ENCODE measurements at regions not wholly inside any gene's neighbourhood (a gene's known extent, or its start where the extent isn't known, plus 50 kb on each side); places are given as distances from the start of the nearest gene placed in this dataset.

GRCh38 chr10:57917019-57917418 lies 350.7 kb downstream of the IPMK start:
- Histone ChIP-seq H4K8ac (ENCODE audit: low read depth, low read length) (no peak overlapping the region), H3K9me3 (replicated peaks in 1 of 2; ENCODE audit: control insufficient read depth in 2 of 2, insufficient read depth in 1 of 2, low read depth in 1 of 2, low read length in 2 of 2) (no peaks in the 10 kb centered on the region), H3K4me1 (ENCODE audit: control insufficient read depth in 2 of 2, insufficient read depth in 1 of 2, low read depth in 1 of 2, low read length in 2 of 2) (no peaks in the 10 kb centered on the region), H3K23ac (ENCODE audit: low read depth, low read length, poor library complexity) (no peak overlapping the region), H3K4me2 (ENCODE audit: insufficient read depth, low read length, poor library complexity, severe bottlenecking) (no peak overlapping the region), H2BK12ac (ENCODE audit: low read length) (no peak overlapping the region), H2BK120ac (ENCODE audit: low read depth, low read length) (no peak overlapping the region), H3K27me3 (ENCODE audit: control insufficient read depth in 3 of 3, insufficient read depth in 3 of 3, low read depth in 1 of 3, low read length in 3 of 3) (no peaks in the 10 kb centered on the region), H3K36me3 (replicated peaks in 1 of 2; ENCODE audit: control insufficient read depth in 2 of 2, insufficient read depth in 2 of 2, low read length in 2 of 2) (no peaks in the 10 kb centered on the region), H3K14ac (ENCODE audit: low read length) (no peak overlapping the region), H3K79me1 (ENCODE audit: low read depth, low read length) (no peaks in the 10 kb centered on the region), H4K91ac (ENCODE audit: low read depth, low read length, poor library complexity) (no peak overlapping the region), H3K4ac (ENCODE audit: low read length) (no peak overlapping the region), H3K27ac (replicated peaks; ENCODE audit: low read length) (no peak overlapping the region), H2AFZ (ENCODE audit: low read length) (no peak overlapping the region), H2AK5ac (ENCODE audit: low read depth, low read length) (no peak overlapping the region), H3K9ac (ENCODE audit: low read depth, low read length, poor library complexity) (no peak overlapping the region), H2BK5ac (ENCODE audit: low read length) (no peak overlapping the region), H3K18ac (ENCODE audit: low read length) (no peak overlapping the region), H2BK15ac (ENCODE audit: low read length) (no peak overlapping the region), H3K4me3 (ENCODE audit: low read length in 2 of 2) (no peak overlapping the region)
- DNase-seq (ENCODE audit: low spot score), result no peak

GRCh38 chr10:57905861-57906260 lies 361.8 kb downstream of the IPMK start:
- no peak overlapping the region for H2AFZ ChIP-seq (ENCODE audit: low read length)
- H2AK5ac ChIP-seq (ENCODE audit: low read depth, low read length), result no peak overlapping the region
- H3K4me2 ChIP-seq (ENCODE audit: insufficient read depth, low read length, poor library complexity, severe bottlenecking), result no peak overlapping the region
- no peak overlapping the region for H3K23ac ChIP-seq (ENCODE audit: low read depth, low read length, poor library complexity)
- DNase-seq (ENCODE audit: low spot score), result peak; percentile 1
- H3K18ac ChIP-seq (ENCODE audit: low read length), result no peak overlapping the region
- H3K4me3 ChIP-seq (ENCODE audit: low read length in 2 of 2), result no peak overlapping the region
- H3K27me3 ChIP-seq (ENCODE audit: control insufficient read depth in 3 of 3, insufficient read depth in 3 of 3, low read depth in 1 of 3, low read length in 3 of 3), result no peaks in the 10 kb centered on the region
- no peaks in the 10 kb centered on the region for H3K79me1 ChIP-seq (ENCODE audit: low read depth, low read length)
- H2BK5ac ChIP-seq (ENCODE audit: low read length), result no peak overlapping the region
- no peak overlapping the region for H2BK120ac ChIP-seq (ENCODE audit: low read depth, low read length)
- H3K27ac ChIP-seq (replicated peaks; ENCODE audit: low read length), result no peak overlapping the region
- H4K8ac ChIP-seq (ENCODE audit: low read depth, low read length), result no peak overlapping the region
- no peak overlapping the region for H2BK12ac ChIP-seq (ENCODE audit: low read length)
- H2BK15ac ChIP-seq (ENCODE audit: low read length), result no peak overlapping the region
- no peaks in the 10 kb centered on the region for H3K36me3 ChIP-seq (replicated peaks in 1 of 2; ENCODE audit: control insufficient read depth in 2 of 2, insufficient read depth in 2 of 2, low read length in 2 of 2)
- H4K91ac ChIP-seq (ENCODE audit: low read depth, low read length, poor library complexity), result no peak overlapping the region
- peaks cover 0 to 2% of the 10 kb centered on the region in 2 donors for H3K4me1 ChIP-seq (ENCODE audit: control insufficient read depth in 2 of 2, insufficient read depth in 1 of 2, low read depth in 1 of 2, low read length in 2 of 2)
- H3K4ac ChIP-seq (ENCODE audit: low read length), result no peak overlapping the region
- no peaks in the 10 kb centered on the region for H3K9me3 ChIP-seq (replicated peaks in 1 of 2; ENCODE audit: control insufficient read depth in 2 of 2, insufficient read depth in 1 of 2, low read depth in 1 of 2, low read length in 2 of 2)
- no CpG with 5 or more reads among the region's 2 CpGs for WGBS, 2 donors (ENCODE audit: extremely low coverage in 2 of 2, insufficient read length in 2 of 2, insufficient replicate concordance in 1 of 2)
- H3K9ac ChIP-seq (ENCODE audit: low read depth, low read length, poor library complexity), result no peak overlapping the region
- H3K14ac ChIP-seq (ENCODE audit: low read length), result no peak overlapping the region

- Histone ChIP-seq H3K4me2 (ENCODE audit: insufficient read depth, low read length, poor library complexity, severe bottlenecking) (no peak overlapping the region), H3K9ac (ENCODE audit: low read depth, low read length, poor library complexity) (no peak overlapping the region), H2BK120ac (ENCODE audit: low read depth, low read length) (no peak overlapping the region), H3K4ac (ENCODE audit: low read length) (no peak overlapping the region), H3K27me3 (ENCODE audit: control insufficient read depth in 3 of 3, insufficient read depth in 3 of 3, low read depth in 1 of 3, low read length in 3 of 3) (no peaks in the 10 kb centered on the region), H3K27ac (replicated peaks; ENCODE audit: low read length) (no peak overlapping the region), H3K18ac (ENCODE audit: low read length) (no peak overlapping the region), H2AK5ac (ENCODE audit: low read depth, low read length) (no peak overlapping the region), H3K9me3 (replicated peaks in 1 of 2; ENCODE audit: control insufficient read depth in 2 of 2, insufficient read depth in 1 of 2, low read depth in 1 of 2, low read length in 2 of 2) (no peaks in the 10 kb centered on the region), H3K4me3 (ENCODE audit: low read length in 2 of 2) (no peak overlapping the region), H3K23ac (ENCODE audit: low read depth, low read length, poor library complexity) (no peak overlapping the region), H3K79me1 (ENCODE audit: low read depth, low read length) (no peaks in the 10 kb centered on the region), H3K36me3 (replicated peaks in 1 of 2; ENCODE audit: control insufficient read depth in 2 of 2, insufficient read depth in 2 of 2, low read length in 2 of 2) (no peaks in the 10 kb centered on the region), H2BK15ac (ENCODE audit: low read length) (no peak overlapping the region), H3K4me1 (ENCODE audit: control insufficient read depth in 2 of 2, insufficient read depth in 1 of 2, low read depth in 1 of 2, low read length in 2 of 2) (peaks cover 0 to 2% of the 10 kb centered on the region in 2 donors), H4K91ac (ENCODE audit: low read depth, low read length, poor library complexity) (no peak overlapping the region), H2AFZ (ENCODE audit: low read length) (no peak overlapping the region), H3K14ac (ENCODE audit: low read length) (no peak overlapping the region), H2BK5ac (ENCODE audit: low read length) (no peak overlapping the region), H2BK12ac (ENCODE audit: low read length) (no peak overlapping the region), H4K8ac (ENCODE audit: low read depth, low read length) (no peak overlapping the region)
- WGBS, 2 donors (ENCODE audit: extremely low coverage in 2 of 2, insufficient read length in 2 of 2, insufficient replicate concordance in 1 of 2), result no CpG with 5 or more reads among the region's 2 CpGs
- no peak for DNase-seq (ENCODE audit: low spot score)
Measured at GRCh38 chr10:57905010-57905409, 362.7 kb downstream of the IPMK start.

GRCh38 chr10:57898231-57898630 lies 369.5 kb downstream of the IPMK start:
- Histone ChIP-seq H3K36me3 (replicated peaks in 1 of 2; ENCODE audit: control insufficient read depth in 2 of 2, insufficient read depth in 2 of 2, low read length in 2 of 2) (no peaks in the 10 kb centered on the region), H2AFZ (ENCODE audit: low read length) (no peak overlapping the region), H3K9ac (ENCODE audit: low read depth, low read length, poor library complexity) (no peak overlapping the region), H2BK15ac (ENCODE audit: low read length) (no peak overlapping the region), H3K4me1 (ENCODE audit: control insufficient read depth in 2 of 2, insufficient read depth in 1 of 2, low read depth in 1 of 2, low read length in 2 of 2) (no peaks in the 10 kb centered on the region), H3K4ac (ENCODE audit: low read length) (no peak overlapping the region), H3K27me3 (ENCODE audit: control insufficient read depth in 3 of 3, insufficient read depth in 3 of 3, low read depth in 1 of 3, low read length in 3 of 3) (no peaks in the 10 kb centered on the region), H3K79me1 (ENCODE audit: low read depth, low read length) (no peaks in the 10 kb centered on the region), H3K23ac (ENCODE audit: low read depth, low read length, poor library complexity) (no peak overlapping the region), H2BK5ac (ENCODE audit: low read length) (no peak overlapping the region), H3K4me3 (ENCODE audit: low read length in 2 of 2) (no peak overlapping the region), H2BK12ac (ENCODE audit: low read length) (no peak overlapping the region), H3K18ac (ENCODE audit: low read length) (no peak overlapping the region), H3K9me3 (replicated peaks in 1 of 2; ENCODE audit: control insufficient read depth in 2 of 2, insufficient read depth in 1 of 2, low read depth in 1 of 2, low read length in 2 of 2) (no peaks in the 10 kb centered on the region), H3K14ac (ENCODE audit: low read length) (no peak overlapping the region), H4K8ac (ENCODE audit: low read depth, low read length) (no peak overlapping the region), H2BK120ac (ENCODE audit: low read depth, low read length) (no peak overlapping the region), H3K27ac (replicated peaks; ENCODE audit: low read length) (no peak overlapping the region), H3K4me2 (ENCODE audit: insufficient read depth, low read length, poor library complexity, severe bottlenecking) (no peak overlapping the region), H4K91ac (ENCODE audit: low read depth, low read length, poor library complexity) (no peak overlapping the region), H2AK5ac (ENCODE audit: low read depth, low read length) (no peak overlapping the region)
- no peak for DNase-seq (ENCODE audit: low spot score)
- no CpG with 5 or more reads among the region's 4 CpGs for WGBS, 2 donors (ENCODE audit: extremely low coverage in 2 of 2, insufficient read length in 2 of 2, insufficient replicate concordance in 1 of 2)
